HCT116 (cell line): ENCODE measurements at regions not wholly inside any gene's neighbourhood (a gene's known extent, or its start where the extent isn't known, plus 50 kb on each side); places are given as distances from the start of the nearest gene placed in this dataset.

Experiments used
- ATAC-seq: fragments of 200-7000 bp; cut with Tn5 transposase; 2 replicates; pipeline ENCODE4 v1.9.1; 2020; ENCODE audit warnings: mild to moderate bottlenecking, moderate library complexity
- BruUV-seq: library from RNA; stranded (reverse); fragments of 400-500 nt; replicated peaks from 2 replicates; lab custom pipeline; 2021; lab: Mats Ljungman, UMichigan
- CTCF ChIA-PET: fragments of 300-600 bp; sonication (Branson Sonifier 250); formaldehyde crosslinking; loops from one replicate; lab custom pipeline; 2021; ENCODE audit warnings: antibody characterized with exemption; lab: Charles Lee
- POLR2A ChIA-PET: fragments of 300-600, 350-600 bp; sonication (Branson Sonifier 250); formaldehyde crosslinking; loops from one replicate; lab custom pipeline; 2021; ENCODE audit warnings: antibody characterized with exemption; lab: Charles Lee
- RAD21 ChIA-PET, 2 experiments: fragments of 300-600 bp; sonication (Branson Sonifier 250); formaldehyde crosslinking; loops; one replicate each; lab custom pipeline; 2023; ENCODE audit warnings: low total read pairs in 2 of 2; ENCODE audit not compliant: uncharacterized antibody in 2 of 2, unreplicated experiment in 2 of 2, low non-redundant PET in 1 of 2; lab: Charles Lee
- DNase-seq: peaks from one replicate; pipeline ENCODE4 v3.0.0-alpha.2; 2010; ENCODE audit warnings: low read depth, low spot score
- H2AFZ ChIP-seq: fragments of 200-600 bp; shearing (Covaris generic), sonication (generic); 2 replicates; pipeline ENCODE4 v1.6.1; 2017; ENCODE audit warnings: low read depth, mixed run types, mixed read lengths, antibody characterized with exemption, low read length; ENCODE audit not compliant: poor library complexity, severe bottlenecking
- H3K27ac ChIP-seq: 2 replicates; pipeline ENCODE4 v1.5.1; 2012; ENCODE audit warnings: low read depth, low read length
- H3K27me3 ChIP-seq: fragments of 200-600 bp; sonication (generic); 2 replicates; pipeline ENCODE4 v1.6.1; 2016; ENCODE audit warnings: mixed run types, low read length, mixed read lengths; ENCODE audit not compliant: insufficient read depth
- H3K36me3 ChIP-seq, 2 experiments: fragments of 200-500 bp in 1 of 2; fragments of 200-600 bp in 1 of 2; sonication (Bioruptor generic) in 1 of 2; sonication (generic) in 1 of 2; 2 replicates each; pipeline versions ENCODE4 v1.5.1 to v1.6.1; 2014 to 2016; ENCODE audit warnings: low read length in 2 of 2, inconsistent platforms in 1 of 2, mixed read lengths in 1 of 2, mixed run types in 1 of 2; ENCODE audit not compliant: insufficient read depth in 2 of 2, control insufficient read depth in 1 of 2
- H3K4me1 ChIP-seq, 2 experiments: fragments of 200-600 bp in 1 of 2; sonication (generic) in 1 of 2; 2 replicates each; pipeline versions ENCODE4 v1.5.1 to v1.6.1; 2012 to 2017; ENCODE audit warnings: low read length in 2 of 2, inconsistent platforms in 1 of 2, mild to moderate bottlenecking in 1 of 2, mixed read lengths in 1 of 2, mixed run types in 1 of 2, moderate library complexity in 1 of 2; ENCODE audit not compliant: insufficient read depth in 2 of 2, control insufficient read depth in 1 of 2
- H3K4me2 ChIP-seq: fragments of 200-600 bp; sonication (generic); 2 replicates; pipeline ENCODE4 v1.6.1; 2017; ENCODE audit warnings: mixed run types, low read length, mixed read lengths
- H3K4me3 ChIP-seq, 2 experiments: fragments of 200-600 bp in 1 of 2; sonication (generic) in 1 of 2; replicated peaks in 1 of 2; 2 replicates each; pipeline ENCODE4 v1.5.1; 2011 to 2016; ENCODE audit warnings: low read length in 2 of 2, control low read depth in 1 of 2, low read depth in 1 of 2, mild to moderate bottlenecking in 1 of 2, mixed read lengths in 1 of 2, mixed run types in 1 of 2
- H3K79me2 ChIP-seq: fragments of 200-600 bp; sonication (generic); 2 replicates; pipeline ENCODE4 v1.6.1; 2017; ENCODE audit warnings: mild to moderate bottlenecking, mixed run types, low read length, moderate library complexity, mixed read lengths; ENCODE audit not compliant: insufficient read depth
- H3K9ac ChIP-seq: fragments of 200-600 bp; sonication (generic); 2 replicates; pipeline ENCODE4 v1.6.1; 2016; ENCODE audit warnings: low read length, mixed read lengths
- H3K9me2 ChIP-seq: fragments of 200-600 bp; sonication (generic), shearing (Covaris generic); 2 replicates; pipeline ENCODE4 v1.6.1; 2017; ENCODE audit warnings: mixed run types, mild to moderate bottlenecking, moderate library complexity; ENCODE audit not compliant: insufficient read depth
- H3K9me3 ChIP-seq, 2 experiments: fragments of 200-500 bp in 1 of 2; fragments of 200-600 bp in 1 of 2; sonication (Bioruptor generic) in 1 of 2; sonication (generic) in 1 of 2; 2 replicates each; pipeline ENCODE4 v1.6.1; 2014 to 2017; ENCODE audit warnings: low read length in 2 of 2, mixed read lengths in 2 of 2, inconsistent platforms in 1 of 2, low read depth in 1 of 2, mild to moderate bottlenecking in 1 of 2, mixed run types in 1 of 2, moderate library complexity in 1 of 2; ENCODE audit not compliant: control insufficient read depth in 1 of 2, insufficient read depth in 1 of 2
- H4K20me1 ChIP-seq: fragments of 200-600 bp; sonication (generic), shearing (Covaris generic); 2 replicates; pipeline ENCODE4 v1.6.1; 2017; ENCODE audit warnings: mixed run types, mild to moderate bottlenecking, moderate library complexity; ENCODE audit not compliant: insufficient read depth
- ATF3 ChIP-seq: IDR thresholded peaks from 2 replicates; pipeline ENCODE4 v1.6.1; 2012
- CBX3 ChIP-seq: IDR thresholded peaks from 2 replicates; pipeline ENCODE4 v1.6.1; 2012; ENCODE audit warnings: low read depth
- CEBPB ChIP-seq: IDR thresholded peaks from 2 replicates; pipeline ENCODE4 v1.6.1; 2012; ENCODE audit warnings: low read depth
- EGR1 ChIP-seq: IDR thresholded peaks from 2 replicates; pipeline ENCODE4 v1.6.1; 2012; ENCODE audit warnings: low read depth
- ELF1 ChIP-seq: IDR thresholded peaks from 2 replicates; pipeline ENCODE4 v1.6.1; 2012; ENCODE audit warnings: low read depth, borderline replicate concordance
- EZH2phosphoT487 ChIP-seq: fragments of 200-600 bp; IDR thresholded peaks from 2 replicates; pipeline ENCODE4 v1.6.1; 2018; ENCODE audit warnings: antibody characterized with exemption, borderline replicate concordance
- FOSL1 ChIP-seq: IDR thresholded peaks from 2 replicates; pipeline ENCODE4 v1.6.1; 2012; ENCODE audit warnings: low read depth
- MAX ChIP-seq: IDR thresholded peaks from 2 replicates; pipeline ENCODE4 v1.6.1; 2012
- POLR2AphosphoS5 ChIP-seq: IDR thresholded peaks from 2 replicates; pipeline ENCODE4 v1.6.1; 2011; ENCODE audit warnings: mild to moderate bottlenecking, low read depth, low read length, moderate library complexity
- RAD21 ChIP-seq: IDR thresholded peaks from 2 replicates; pipeline ENCODE4 v1.6.1; 2012; ENCODE audit warnings: low read depth, mild to moderate bottlenecking
- REST ChIP-seq: IDR thresholded peaks from 2 replicates; pipeline ENCODE4 v1.6.1; 2012; ENCODE audit warnings: low read depth
- SP1 ChIP-seq: IDR thresholded peaks from 2 replicates; pipeline ENCODE4 v1.6.1; 2012; ENCODE audit warnings: low read depth
- TCF7L2 ChIP-seq: IDR thresholded peaks from 2 replicates; pipeline ENCODE4 v1.7.0; 2011; ENCODE audit warnings: borderline replicate concordance, inconsistent platforms; ENCODE audit not compliant: insufficient read depth, insufficient read length; ENCODE audit errors: extremely low read depth
- ZBTB33 ChIP-seq: IDR thresholded peaks from 2 replicates; pipeline ENCODE4 v1.6.1; 2011; ENCODE audit warnings: mild to moderate bottlenecking, low read length, moderate library complexity; ENCODE audit not compliant: insufficient replicate concordance; ENCODE audit errors: extremely low read depth
- ZFX ChIP-seq: fragments of 450-650 bp; IDR thresholded peaks from 2 replicates; pipeline ENCODE4 v1.6.1; 2017
- ZNF274 ChIP-seq: fragments of 200-500 bp; sonication (Bioruptor generic); IDR thresholded peaks from 2 replicates; pipeline ENCODE4 v1.6.1; 2014; ENCODE audit warnings: mild to moderate bottlenecking, low read depth, low read length, inconsistent platforms
- intact Hi-C: fragments of 100-400 bp; cut with micrococcal nuclease; formaldehyde crosslinking; loops from 2 replicates; pipeline ENCODE4 v1.10.0; 2022

- no peaks in the 10 kb centered on the region for H3K9me3 ChIP-seq
- CTCF ChIA-PET, result no interaction called here
- H3K27me3 ChIP-seq, result no peaks in the 10 kb centered on the region
- no peak overlapping the region for H2AFZ ChIP-seq
- POLR2A ChIA-PET, result no interaction called here
- H3K27ac ChIP-seq, result no peak overlapping the region
- TF ChIP-seq RAD21 (no peak), ZNF274 (no peak), EGR1 (no peak), POLR2AphosphoS5 (no peak), MAX (no peak)
- no peaks in the 10 kb centered on the region for H4K20me1 ChIP-seq
- H3K9ac ChIP-seq, result no peak overlapping the region
- H3K4me2 ChIP-seq, result no peak overlapping the region
- H3K4me3 ChIP-seq, result no peak overlapping the region
- H3K79me2 ChIP-seq, result no peaks in the 10 kb centered on the region
- RAD21 ChIA-PET, result no interaction called here
- BruUV-seq, result no TSS peak
- H3K4me1 ChIP-seq, result peaks cover 0 to 3% of the 10 kb centered on the region in 2 experiments; a peak in 1 of 4 replicates
- no peaks in the 10 kb centered on the region for H3K9me2 ChIP-seq
- intact Hi-C loops, result no loop called here
- no peaks in the 10 kb centered on the region for H3K36me3 ChIP-seq
- no peak for DNase-seq
- no peak for ATAC-seq
These were observed 177.0 kb upstream of the TNFAIP3 start for GRCh38 chr6:137690034-137690433.

GRCh38 chr6:137690721-137691120 lies 176.3 kb upstream of the TNFAIP3 start:
- CTCF ChIA-PET, result no interaction called here
- H2AFZ ChIP-seq, result no peak overlapping the region
- H3K9ac ChIP-seq, result no peak overlapping the region
- no peaks in the 10 kb centered on the region for H3K79me2 ChIP-seq
- DNase-seq, result no peak
- RAD21 ChIA-PET, result no interaction called here
- no TSS peak for BruUV-seq
- POLR2A ChIA-PET, result no interaction called here
- no peaks in the 10 kb centered on the region for H3K27me3 ChIP-seq
- no peak overlapping the region for H3K27ac ChIP-seq
- H3K4me1 ChIP-seq, result peaks cover 0 to 3% of the 10 kb centered on the region in 2 experiments; a peak in 1 of 4 replicates
- H3K4me2 ChIP-seq, result no peak overlapping the region
- intact Hi-C loops, result no loop called here
- H3K9me3 ChIP-seq, result no peaks in the 10 kb centered on the region
- ATAC-seq, result no peak
- no peaks in the 10 kb centered on the region for H3K9me2 ChIP-seq
- no peaks in the 10 kb centered on the region for H3K36me3 ChIP-seq
- no peaks in the 10 kb centered on the region for H4K20me1 ChIP-seq
- no peak overlapping the region for H3K4me3 ChIP-seq
- TF ChIP-seq EGR1 (no peak), TCF7L2 (no peak), REST (no peak), EZH2phosphoT487 (no peak), ZFX (no peak), ATF3 (no peak), ZBTB33 (no peak), CBX3 (no peak), RAD21 (no peak), SP1 (no peak), CEBPB (no peak), ELF1 (no peak), FOSL1 (no peak), POLR2AphosphoS5 (no peak)
